PFSK-1 (cell line): ENCODE measurements at regions not wholly inside any gene's neighbourhood (a gene's known extent, or its start where the extent isn't known, plus 50 kb on each side); places are given as distances from the start of the nearest gene placed in this dataset.

ENCODE experiments used
- FOXP2 ChIP-seq: optimal IDR thresholded peaks from 2 replicates; pipeline ENCODE3; 2011; ENCODE audit warnings: borderline replicate concordance, control low read depth, inconsistent platforms; ENCODE audit not compliant: insufficient read depth; ENCODE audit errors: extremely low read length, extremely low read depth
- POLR2AphosphoS5 ChIP-seq: IDR thresholded peaks from 2 replicates; pipeline ENCODE4 v1.6.1; 2012; ENCODE audit warnings: low read depth, mild to moderate bottlenecking, control low read depth, low read length, moderate library complexity
- SIN3A ChIP-seq: IDR thresholded peaks from 2 replicates; pipeline ENCODE4 v1.6.1; 2012; ENCODE audit warnings: mild to moderate bottlenecking, low read length, moderate library complexity, borderline replicate concordance; ENCODE audit not compliant: insufficient read depth
- TAF1 ChIP-seq: IDR thresholded peaks from 2 replicates; pipeline ENCODE4 v1.6.1; 2012; ENCODE audit warnings: low read length, control low read depth, borderline replicate concordance; ENCODE audit not compliant: insufficient read depth
- TF ChIP-seq, protein P1 (sequence below), 2 experiments: IDR thresholded peaks; 2 replicates each; pipeline versions ENCODE4 v1.6.1 to v1.8.0; 2011 to 2012; ENCODE audit warnings: low read depth in 2 of 2, low read length in 2 of 2, control low read depth in 1 of 2, inconsistent platforms in 1 of 2, mild to moderate bottlenecking in 1 of 2, moderate library complexity in 1 of 2; ENCODE audit not compliant: insufficient read depth in 1 of 2

DNA sequence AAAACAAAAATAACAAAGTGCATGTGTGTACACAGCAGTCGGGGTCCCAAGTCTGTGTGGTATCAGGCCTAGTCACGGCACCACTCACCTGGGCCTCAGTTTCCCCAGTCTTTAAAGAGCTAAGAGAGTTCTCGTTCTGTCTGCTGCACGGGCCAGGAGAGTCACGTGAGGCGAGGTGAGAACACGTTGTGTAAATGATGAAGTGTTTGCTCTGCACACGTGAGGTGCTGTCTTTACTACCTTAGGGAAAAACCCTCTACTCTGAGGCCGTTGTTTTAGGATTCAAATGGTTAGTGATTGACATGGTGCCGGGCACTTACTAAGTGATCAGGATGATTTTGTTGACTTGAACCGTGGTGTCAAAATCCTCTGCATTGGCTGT, 86.5 kb upstream of the PPARA start:
- TF ChIP-seq, protein P1, sequence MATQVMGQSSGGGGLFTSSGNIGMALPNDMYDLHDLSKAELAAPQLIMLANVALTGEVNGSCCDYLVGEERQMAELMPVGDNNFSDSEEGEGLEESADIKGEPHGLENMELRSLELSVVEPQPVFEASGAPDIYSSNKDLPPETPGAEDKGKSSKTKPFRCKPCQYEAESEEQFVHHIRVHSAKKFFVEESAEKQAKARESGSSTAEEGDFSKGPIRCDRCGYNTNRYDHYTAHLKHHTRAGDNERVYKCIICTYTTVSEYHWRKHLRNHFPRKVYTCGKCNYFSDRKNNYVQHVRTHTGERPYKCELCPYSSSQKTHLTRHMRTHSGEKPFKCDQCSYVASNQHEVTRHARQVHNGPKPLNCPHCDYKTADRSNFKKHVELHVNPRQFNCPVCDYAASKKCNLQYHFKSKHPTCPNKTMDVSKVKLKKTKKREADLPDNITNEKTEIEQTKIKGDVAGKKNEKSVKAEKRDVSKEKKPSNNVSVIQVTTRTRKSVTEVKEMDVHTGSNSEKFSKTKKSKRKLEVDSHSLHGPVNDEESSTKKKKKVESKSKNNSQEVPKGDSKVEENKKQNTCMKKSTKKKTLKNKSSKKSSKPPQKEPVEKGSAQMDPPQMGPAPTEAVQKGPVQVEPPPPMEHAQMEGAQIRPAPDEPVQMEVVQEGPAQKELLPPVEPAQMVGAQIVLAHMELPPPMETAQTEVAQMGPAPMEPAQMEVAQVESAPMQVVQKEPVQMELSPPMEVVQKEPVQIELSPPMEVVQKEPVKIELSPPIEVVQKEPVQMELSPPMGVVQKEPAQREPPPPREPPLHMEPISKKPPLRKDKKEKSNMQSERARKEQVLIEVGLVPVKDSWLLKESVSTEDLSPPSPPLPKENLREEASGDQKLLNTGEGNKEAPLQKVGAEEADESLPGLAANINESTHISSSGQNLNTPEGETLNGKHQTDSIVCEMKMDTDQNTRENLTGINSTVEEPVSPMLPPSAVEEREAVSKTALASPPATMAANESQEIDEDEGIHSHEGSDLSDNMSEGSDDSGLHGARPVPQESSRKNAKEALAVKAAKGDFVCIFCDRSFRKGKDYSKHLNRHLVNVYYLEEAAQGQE (IDR thresholded peaks at IDR 0.05; ENCODE audit: insufficient read depth in 1 of 2, low read depth in 2 of 2, low read length in 2 of 2), result no peak
- no peak for TF ChIP-seq FOXP2
- TF ChIP-seq POLR2AphosphoS5, result no peak
- TF ChIP-seq TAF1, result no peak
- no peak for TF ChIP-seq SIN3A

DNA sequence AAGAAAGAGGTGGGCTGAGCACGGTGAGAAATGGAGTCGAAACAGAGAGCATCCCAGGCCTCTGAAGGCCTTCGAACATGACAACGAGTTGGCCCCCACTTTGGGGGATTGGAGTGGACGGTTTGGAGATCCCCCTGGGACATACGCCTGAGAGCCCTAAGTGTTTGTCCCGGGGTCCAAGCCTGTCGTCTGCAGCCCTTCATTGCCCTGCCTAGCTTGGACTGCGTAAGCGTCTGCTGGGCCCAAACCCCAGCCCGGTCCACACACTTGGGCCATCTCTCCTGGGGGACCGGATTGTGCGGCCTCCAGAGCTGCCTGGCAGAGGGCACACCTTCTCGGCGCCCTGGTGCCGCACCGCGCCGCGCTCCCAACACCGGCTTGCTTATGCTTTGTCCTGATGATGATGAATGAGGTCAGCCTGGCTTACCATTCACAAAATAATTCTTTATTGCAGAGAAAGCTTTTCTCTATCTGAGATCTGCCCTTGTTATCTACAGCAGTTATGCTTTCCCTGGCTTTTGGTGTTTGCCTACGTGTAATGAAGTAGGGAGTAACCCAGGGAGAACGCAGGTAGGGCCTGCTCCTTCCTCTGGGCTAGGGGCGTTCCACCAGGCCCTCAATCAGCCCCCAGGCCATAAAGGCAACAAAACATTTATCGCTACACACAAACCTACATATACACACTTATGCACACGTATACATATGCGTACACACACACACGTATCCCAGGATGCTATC, 85.9 kb upstream of the PPARA start:
- TF ChIP-seq TAF1 (no peak), SIN3A (no peak)

DNA sequence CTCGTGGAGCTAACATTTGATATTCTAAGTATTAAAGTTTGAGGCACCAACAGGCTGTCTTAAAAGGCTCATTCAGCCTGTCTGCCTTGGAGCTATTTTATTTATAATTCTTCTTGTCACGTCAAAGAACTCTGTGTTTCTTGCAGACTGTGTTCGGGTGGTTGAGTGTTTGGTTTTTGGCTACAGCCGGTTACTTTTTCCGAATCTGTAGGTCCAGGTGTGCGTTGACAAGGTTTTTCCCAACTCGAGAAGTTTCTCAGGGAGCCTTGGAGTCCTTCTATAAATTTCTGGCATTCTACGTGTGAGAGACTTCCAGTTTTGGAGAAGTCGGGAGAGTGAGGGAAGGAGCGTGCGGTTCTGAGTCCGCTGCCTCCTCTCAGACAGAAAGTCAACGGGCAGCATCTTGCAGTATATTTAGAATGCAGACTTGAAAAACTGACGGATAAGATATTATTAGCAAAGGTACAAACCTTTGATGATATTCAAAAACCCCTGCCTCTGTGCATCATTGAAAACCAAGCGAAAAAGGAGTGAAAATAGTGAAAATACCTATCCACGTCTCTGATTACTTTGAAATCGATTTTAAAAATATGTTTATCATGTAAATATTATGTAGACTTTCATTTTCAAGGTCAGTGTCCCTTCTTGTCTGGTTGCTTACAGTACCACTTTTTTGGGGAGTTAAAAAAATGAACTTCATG, 85.2 kb upstream of the PPARA start:
- TF ChIP-seq FOXP2 (no peak), POLR2AphosphoS5 (no peak), SIN3A (no peak), TAF1 (no peak)
- TF ChIP-seq, protein P1 (IDR thresholded peaks at IDR 0.05; ENCODE audit: insufficient read depth in 1 of 2, low read depth in 2 of 2, low read length in 2 of 2), result no peak

- TF ChIP-seq TAF1 (no peak), FOXP2 (no peak), SIN3A (no peak), POLR2AphosphoS5 (no peak)
- TF ChIP-seq, protein P1 (IDR thresholded peaks at IDR 0.05; ENCODE audit: insufficient read depth in 1 of 2, low read depth in 2 of 2, low read length in 2 of 2), result no peak
Observed at GRCh38 chr22:46065691-46066454, 84.5 kb upstream of the PPARA start.

DNA sequence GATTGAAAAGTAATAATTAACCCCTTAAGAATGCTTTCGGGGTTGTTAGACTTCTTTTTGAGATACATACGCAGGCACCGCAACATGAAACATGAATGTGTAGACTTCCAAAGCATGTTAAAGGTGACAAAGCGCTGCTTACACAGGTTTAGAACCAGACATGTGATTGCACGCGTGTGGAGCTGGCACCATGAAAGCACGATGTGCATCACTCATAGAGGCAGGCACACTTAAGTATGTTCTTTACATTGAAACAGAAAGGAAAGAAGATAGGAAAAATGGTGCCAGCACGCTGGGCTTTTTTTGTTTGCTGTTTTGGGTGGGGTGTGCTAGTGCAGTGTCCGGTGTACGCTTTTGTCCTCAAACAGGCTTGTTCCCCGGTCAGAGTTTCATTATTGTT, 83.6 kb upstream of the PPARA start:
- TF ChIP-seq FOXP2, result no peak
- TF ChIP-seq SIN3A, result no peak
- no peak for TF ChIP-seq POLR2AphosphoS5
- no peak for TF ChIP-seq TAF1
- TF ChIP-seq, protein P1 (IDR thresholded peaks at IDR 0.05; ENCODE audit: insufficient read depth in 1 of 2, low read depth in 2 of 2, low read length in 2 of 2), result no peak
